Testis (tissue), 2 donors: ENCODE measurements at regions not wholly inside any gene's neighbourhood (a gene's known extent, or its start where the extent isn't known, plus 50 kb on each side); places are given as distances from the start of the nearest gene placed in this dataset.

Experiments used
- CTCF ChIP-seq, 3 experiments: fragments of 450-650 bp in 2 of 3; fragments of 200-600 bp in 1 of 3; sonication (generic) in 1 of 3; IDR thresholded peaks; one replicate each; pipeline ENCODE4 v1.5.1; 2016 to 2019; ENCODE audit warnings: antibody characterized with exemption in 3 of 3, mild to moderate bottlenecking in 2 of 3, moderate library complexity in 1 of 3
- POLR2A ChIP-seq: fragments of 450-650 bp; IDR thresholded peaks from one replicate; pipeline ENCODE4 v1.6.1; 2017; ENCODE audit warnings: antibody characterized with exemption, mild to moderate bottlenecking, moderate library complexity

DNA sequence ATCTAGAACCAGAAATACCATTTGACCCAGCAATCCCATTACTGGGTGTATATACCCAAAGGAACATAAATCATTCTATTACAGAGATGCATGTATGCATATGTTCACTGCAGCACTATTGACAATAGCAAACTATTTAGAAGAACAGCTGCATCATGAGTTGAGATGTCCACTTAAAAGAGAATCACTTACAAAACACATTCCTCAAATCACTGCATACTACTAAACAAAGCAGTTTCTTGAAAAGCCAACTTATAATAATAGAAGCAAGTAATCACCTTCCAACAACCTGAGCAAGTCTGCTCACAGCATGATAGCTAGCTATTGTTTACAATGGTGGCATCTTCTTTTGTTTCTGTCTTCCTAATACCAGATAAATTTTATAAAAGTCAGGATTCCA is 454.7 kb upstream of the ADAMTS9 start:
- TF ChIP-seq CTCF (IDR thresholded peaks at IDR 0.05), result no peak
- no peak for TF ChIP-seq POLR2A
